ENCODE measurements at regions not wholly inside any gene's neighbourhood (a gene's known extent, or its start where the extent isn't known, plus 50 kb on each side); places are given as distances from the start of the nearest gene placed in this dataset.

DNA sequence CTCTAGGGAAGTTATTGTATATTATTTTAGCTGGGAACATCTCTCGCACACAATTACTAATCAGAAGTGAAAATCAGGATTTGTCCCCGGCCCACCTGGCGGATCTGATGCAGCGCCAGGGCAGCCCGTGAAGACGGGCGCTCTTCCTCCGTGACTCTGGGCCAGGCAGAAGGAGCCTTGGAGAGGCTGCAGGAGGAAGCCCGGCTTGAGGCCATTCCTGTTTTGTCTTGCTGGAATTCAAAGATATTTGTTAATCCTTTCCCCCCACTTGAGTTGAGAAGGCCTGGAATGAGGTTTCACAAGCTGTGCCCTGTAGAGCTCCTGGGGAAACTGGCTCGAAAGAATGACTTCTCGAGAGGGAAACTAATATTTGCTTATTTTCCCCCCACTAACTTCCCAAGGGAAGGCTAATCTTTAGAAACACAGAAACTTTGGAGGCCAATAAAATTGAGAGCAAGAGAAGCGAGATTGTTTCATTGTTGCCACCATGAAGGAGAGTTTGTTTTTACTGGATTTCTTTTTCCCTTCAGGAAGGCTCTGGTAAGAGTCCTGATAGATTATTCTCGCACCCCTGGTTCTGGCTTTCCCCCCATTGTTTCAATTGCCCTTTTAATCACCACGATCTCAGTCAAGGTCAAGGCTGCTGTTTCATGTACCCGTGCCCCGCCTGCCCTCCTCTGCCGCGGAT, 92.8 kb upstream of the SEPTIN5 start:
- H3F3A ChIP-seq (ENCODE audit: low read length, unreplicated experiment), result no peaks in the 10 kb centered on the region
- DNase-seq, result no peak
- H3K9me2 ChIP-seq (replicated peaks; ENCODE audit: low read length), result no peaks in the 10 kb centered on the region
- H3K4me1 ChIP-seq (ENCODE audit: insufficient read depth, low read length), result no peaks in the 10 kb centered on the region
- no peak overlapping the region for H3K4me3 ChIP-seq (ENCODE audit: low read length)
- intact Hi-C loops (cut with micrococcal nuclease), result loop anchor here (10.0 kb wide), 1 partner anchor 57 kb away; no protein-coding TSS in a partner anchor
- H4K20me1 ChIP-seq (ENCODE audit: low read length), result no peaks in the 10 kb centered on the region
- ChIA-PET CTCF (no interaction called here), POLR2A (ENCODE audit: unreplicated experiment) (no interaction called here)
- H3K36me3 ChIP-seq (ENCODE audit: low read depth, low read length), result no peaks in the 10 kb centered on the region
- H3K9ac ChIP-seq (ENCODE audit: low read length), result no peak overlapping the region
- TF ChIP-seq EZH2phosphoT487 (IDR thresholded peaks at IDR 0.05; ENCODE audit: borderline replicate concordance, low read length) (no peak), EZH2 (IDR thresholded peaks at IDR 0.05; ENCODE audit: low read length, unreplicated experiment) (no peak)
- TF ChIP-seq, protein P1, sequence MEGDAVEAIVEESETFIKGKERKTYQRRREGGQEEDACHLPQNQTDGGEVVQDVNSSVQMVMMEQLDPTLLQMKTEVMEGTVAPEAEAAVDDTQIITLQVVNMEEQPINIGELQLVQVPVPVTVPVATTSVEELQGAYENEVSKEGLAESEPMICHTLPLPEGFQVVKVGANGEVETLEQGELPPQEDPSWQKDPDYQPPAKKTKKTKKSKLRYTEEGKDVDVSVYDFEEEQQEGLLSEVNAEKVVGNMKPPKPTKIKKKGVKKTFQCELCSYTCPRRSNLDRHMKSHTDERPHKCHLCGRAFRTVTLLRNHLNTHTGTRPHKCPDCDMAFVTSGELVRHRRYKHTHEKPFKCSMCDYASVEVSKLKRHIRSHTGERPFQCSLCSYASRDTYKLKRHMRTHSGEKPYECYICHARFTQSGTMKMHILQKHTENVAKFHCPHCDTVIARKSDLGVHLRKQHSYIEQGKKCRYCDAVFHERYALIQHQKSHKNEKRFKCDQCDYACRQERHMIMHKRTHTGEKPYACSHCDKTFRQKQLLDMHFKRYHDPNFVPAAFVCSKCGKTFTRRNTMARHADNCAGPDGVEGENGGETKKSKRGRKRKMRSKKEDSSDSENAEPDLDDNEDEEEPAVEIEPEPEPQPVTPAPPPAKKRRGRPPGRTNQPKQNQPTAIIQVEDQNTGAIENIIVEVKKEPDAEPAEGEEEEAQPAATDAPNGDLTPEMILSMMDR (conservative IDR thresholded peaks at IDR 0.05; ENCODE audit: low read depth, low read length), result no peak
- no peaks in the 10 kb centered on the region for H3K9me3 ChIP-seq (ENCODE audit: low read length)
- no peak overlapping the region for H3K4me2 ChIP-seq (ENCODE audit: low read length)
- no peak overlapping the region for H3K27ac ChIP-seq (ENCODE audit: low read length)
- no peak overlapping the region for H2AFZ ChIP-seq (ENCODE audit: low read length)
- no peaks in the 10 kb centered on the region for H3K27me3 ChIP-seq (ENCODE audit: low read length)
- BruUV-seq (replicated peaks), result no TSS peak
- H3K79me2 ChIP-seq (ENCODE audit: low read length), result no peaks in the 10 kb centered on the region
- no peak for ATAC-seq

DNA sequence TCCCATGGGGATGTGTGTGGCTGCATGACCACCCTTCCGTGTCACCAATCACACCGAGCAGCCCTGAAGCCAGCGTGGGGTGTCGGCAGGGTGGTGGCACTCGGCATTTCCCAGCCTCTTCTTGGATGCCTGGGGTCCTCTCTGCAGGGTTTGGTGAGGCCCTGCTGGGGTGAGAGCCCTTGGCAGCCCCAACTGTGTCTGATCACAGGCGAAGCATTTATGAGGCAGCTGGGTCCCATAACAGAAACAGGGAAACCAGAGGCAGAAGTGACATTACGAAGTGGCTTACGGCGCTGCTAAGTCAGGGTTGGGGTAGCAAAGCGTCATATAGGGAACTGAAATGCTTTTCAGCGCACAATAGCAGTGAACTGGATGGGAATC, 92.3 kb upstream of the SEPTIN5 start:
- no TSS peak for BruUV-seq (replicated peaks)
- H3K27me3 ChIP-seq (ENCODE audit: low read length), result no peaks in the 10 kb centered on the region
- no peak overlapping the region for H3K9ac ChIP-seq (ENCODE audit: low read length)
- H3F3A ChIP-seq (ENCODE audit: low read length, unreplicated experiment), result no peaks in the 10 kb centered on the region
- POLR2A ChIA-PET (ENCODE audit: unreplicated experiment), result no interaction called here
- no peak overlapping the region for H3K27ac ChIP-seq (ENCODE audit: low read length)
- no peaks in the 10 kb centered on the region for H4K20me1 ChIP-seq (ENCODE audit: low read length)
- H3K4me3 ChIP-seq (ENCODE audit: low read length), result no peak overlapping the region
- no peak overlapping the region for H3K4me2 ChIP-seq (ENCODE audit: low read length)
- H3K36me3 ChIP-seq (ENCODE audit: low read depth, low read length), result no peaks in the 10 kb centered on the region
- DNase-seq, result no peak
- intact Hi-C loops (cut with micrococcal nuclease), result loop anchor here (10.0 kb wide), 1 partner anchor 57 kb away; no protein-coding TSS in a partner anchor
- H3K79me2 ChIP-seq (ENCODE audit: low read length), result no peaks in the 10 kb centered on the region
- CTCF ChIA-PET, result no interaction called here
- TF ChIP-seq EZH2phosphoT487 (IDR thresholded peaks at IDR 0.05; ENCODE audit: borderline replicate concordance, low read length), result no peak
- no peak for TF ChIP-seq EZH2 (IDR thresholded peaks at IDR 0.05; ENCODE audit: low read length, unreplicated experiment)
- TF ChIP-seq, protein P1 (conservative IDR thresholded peaks at IDR 0.05; ENCODE audit: low read depth, low read length), result no peak
- no peaks in the 10 kb centered on the region for H3K4me1 ChIP-seq (ENCODE audit: insufficient read depth, low read length)
- no peak for ATAC-seq
- no peaks in the 10 kb centered on the region for H3K9me2 ChIP-seq (replicated peaks; ENCODE audit: low read length)
- no peaks in the 10 kb centered on the region for H3K9me3 ChIP-seq (ENCODE audit: low read length)
- H2AFZ ChIP-seq (ENCODE audit: low read length), result no peak overlapping the region

DNA sequence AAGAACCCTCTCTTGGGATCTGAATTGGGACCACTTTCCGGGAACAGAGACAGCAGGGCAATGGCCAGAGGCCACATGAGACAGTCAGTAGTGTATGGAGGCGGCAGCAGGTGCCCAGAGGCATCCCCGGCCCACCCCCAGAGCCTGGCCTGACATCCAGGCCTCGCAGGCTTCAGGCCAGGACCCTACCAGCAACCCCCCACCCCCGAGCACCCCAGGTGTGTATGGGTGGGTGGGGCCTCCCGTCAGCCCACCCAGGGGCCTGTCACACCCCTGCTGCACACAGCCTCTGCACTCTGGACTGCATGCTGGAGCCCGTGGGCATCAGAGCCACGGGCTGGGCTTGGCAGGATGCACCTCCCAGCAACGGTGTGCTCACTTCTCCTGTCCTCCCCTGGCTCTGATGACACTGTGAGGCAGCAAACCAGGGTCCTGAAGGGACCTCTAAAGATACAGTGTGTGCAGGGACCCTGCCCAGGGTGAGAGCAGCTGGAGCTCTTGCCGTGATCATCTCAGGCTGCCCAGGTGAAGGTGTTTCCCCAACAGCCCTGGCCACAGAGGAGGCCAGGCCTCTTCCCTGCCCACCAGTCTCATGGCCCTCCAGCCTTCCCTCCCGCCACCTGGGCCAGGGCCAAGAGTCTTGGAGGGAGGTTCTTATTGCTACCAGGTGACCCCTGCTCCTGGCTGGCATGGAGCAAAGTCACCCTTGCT, 88.8 kb upstream of the SEPTIN5 start:
- no TSS peak for BruUV-seq (replicated peaks)
- Histone ChIP-seq H3K4me2 (ENCODE audit: low read length) (no peak overlapping the region), H3K4me3 (ENCODE audit: low read length) (no peak overlapping the region), H3K27me3 (ENCODE audit: low read length) (no peaks in the 10 kb centered on the region), H3K9ac (ENCODE audit: low read length) (no peak overlapping the region), H3K9me3 (ENCODE audit: low read length) (no peaks in the 10 kb centered on the region), H3F3A (ENCODE audit: low read length, unreplicated experiment) (no peaks in the 10 kb centered on the region), H3K4me1 (ENCODE audit: insufficient read depth, low read length) (no peaks in the 10 kb centered on the region), H2AFZ (ENCODE audit: low read length) (no peak overlapping the region), H4K20me1 (ENCODE audit: low read length) (no peaks in the 10 kb centered on the region), H3K79me2 (ENCODE audit: low read length) (no peaks in the 10 kb centered on the region), H3K27ac (ENCODE audit: low read length) (no peak overlapping the region), H3K36me3 (ENCODE audit: low read depth, low read length) (no peaks in the 10 kb centered on the region), H3K9me2 (replicated peaks; ENCODE audit: low read length) (no peaks in the 10 kb centered on the region)
- TF ChIP-seq EZH2phosphoT487 (IDR thresholded peaks at IDR 0.05; ENCODE audit: borderline replicate concordance, low read length), result no peak
- no peak for TF ChIP-seq EZH2 (IDR thresholded peaks at IDR 0.05; ENCODE audit: low read length, unreplicated experiment)
- TF ChIP-seq, protein P1 (conservative IDR thresholded peaks at IDR 0.05; ENCODE audit: low read depth, low read length), result no peak
- no peak for ATAC-seq
- ChIA-PET CTCF (no interaction called here), POLR2A (ENCODE audit: unreplicated experiment) (no interaction called here)
- DNase-seq, result no peak
- intact Hi-C loops (cut with micrococcal nuclease), result loop anchor here (10.0 kb wide), 1 partner anchor 61 kb away; no protein-coding TSS in a partner anchor
